HepG2 (cell line): ENCODE measurements at regions not wholly inside any gene's neighbourhood (a gene's known extent, or its start where the extent isn't known, plus 50 kb on each side); places are given as distances from the start of the nearest gene placed in this dataset.

Experiments
- ATAC-seq: fragments of 200-7000 bp; cut with Tn5 transposase; 3 replicates; pipeline ENCODE4 v1.9.1; 2020; ENCODE audit warnings: mild to moderate bottlenecking, moderate library complexity
- BruUV-seq: library from RNA; stranded (reverse); fragments of 400-500 nt; replicated peaks from 2 replicates; lab custom pipeline; 2021; lab: Mats Ljungman, UMichigan
- CTCF ChIA-PET: fragments of 300-600 bp; formaldehyde crosslinking; extraction: SDS; loops from one replicate; lab custom pipeline; 2021; ENCODE audit warnings: low total read pairs, inconsistent platforms, low intra/inter-chr PET ratio; lab: Yijun Ruan, JAX
- POLR2A ChIA-PET: fragments of 350-600 bp; sonication (Branson Sonifier 250); formaldehyde crosslinking; loops from one replicate; lab custom pipeline; 2020; ENCODE audit warnings: antibody characterized with exemption, inconsistent platforms; lab: Yijun Ruan, JAX
- DNase-seq: peaks from one replicate; pipeline ENCODE4 v3.0.0-alpha.2; 2015; ENCODE audit warnings: low spot score
- FAIRE-seq: peaks from 3 replicates; lab custom pipeline; 2011; peaks lifted over from hg19 to GRCh38; lab: Jason Lieb, UNC
- H2AFZ ChIP-seq: one replicate; pipeline ENCODE4 v1.6.1; 2011; ENCODE audit warnings: low read length, inconsistent platforms
- H3K27ac ChIP-seq: fragments of 300-600 bp; 3 replicates; pipeline ENCODE4 v1.8.0; 2011; ENCODE audit warnings: mixed run types, mild to moderate bottlenecking, mixed read lengths, low read length, inconsistent platforms; ENCODE audit not compliant: insufficient read depth; ENCODE audit errors: extremely low read length
- H3K27me3 ChIP-seq, 2 experiments: fragments of 200-600 bp in 1 of 2; 2 replicates in 1 of 2; 3 replicates in 1 of 2; pipeline versions ENCODE4 v1.6.0 to v1.8.0; 2011; ENCODE audit warnings: low read length in 2 of 2, mild to moderate bottlenecking in 2 of 2, moderate library complexity in 2 of 2, inconsistent platforms in 1 of 2; ENCODE audit not compliant: insufficient read depth in 2 of 2, control insufficient read depth in 1 of 2
- H3K36me3 ChIP-seq, 2 experiments: fragments of 200-600 bp in 1 of 2; replicated peaks in 1 of 2; 2 replicates in 1 of 2; 3 replicates in 1 of 2; pipeline versions ENCODE4 v1.5.1 to v1.8.0; 2011; ENCODE audit warnings: low read length in 2 of 2, inconsistent platforms in 1 of 2; ENCODE audit not compliant: insufficient read depth in 2 of 2, control insufficient read depth in 1 of 2
- H3K4me1 ChIP-seq: 2 replicates; pipeline ENCODE4 v1.5.1; 2012; ENCODE audit warnings: low read length, inconsistent platforms; ENCODE audit not compliant: insufficient read depth
- H3K4me2 ChIP-seq: 2 replicates; pipeline ENCODE4 v1.6.0; 2011; ENCODE audit warnings: low read depth, low read length, inconsistent platforms
- H3K4me3 ChIP-seq, 3 experiments: fragments of 200-600 bp in 1 of 3; sonication (generic), shearing (Covaris generic) in 1 of 3; replicated peaks in 1 of 3; 2 replicates each; pipeline ENCODE4 v1.5.1; 2011 to 2016; ENCODE audit warnings: low read length in 3 of 3, inconsistent platforms in 2 of 3, low read depth in 2 of 3, mild to moderate bottlenecking in 2 of 3, control low read depth in 1 of 3, mixed read lengths in 1 of 3; ENCODE audit not compliant: insufficient read depth in 1 of 3
- H3K79me2 ChIP-seq: one replicate; pipeline ENCODE4 v1.6.1; 2011; ENCODE audit warnings: low read length, inconsistent platforms; ENCODE audit not compliant: insufficient read depth
- H3K9ac ChIP-seq: 2 replicates; pipeline ENCODE4 v1.6.0; 2011; ENCODE audit warnings: mild to moderate bottlenecking, low read depth, low read length, inconsistent platforms; ENCODE audit not compliant: insufficient read depth
- H3K9me3 ChIP-seq: 2 replicates; pipeline ENCODE4 v1.5.1; 2012; ENCODE audit warnings: mild to moderate bottlenecking, low read length
- H4K20me1 ChIP-seq: 2 replicates; pipeline ENCODE4 v1.6.0; 2011; ENCODE audit warnings: inconsistent platforms, mild to moderate bottlenecking, low read length, moderate library complexity; ENCODE audit not compliant: insufficient read depth
- ATF3 ChIP-seq: sonication (generic); formaldehyde crosslinking; IDR thresholded peaks from 2 replicates; pipeline ENCODE4 v1.4.0; 2020; ENCODE audit warnings: missing genetic modification reagents
- MAFK ChIP-seq, 2 experiments: IDR thresholded peaks in 1 of 2; conservative IDR thresholded peaks in 1 of 2; 2 replicates each; pipeline ENCODE4 v1.6.1; 2011; ENCODE audit warnings: improper control_type of control experiment in 2 of 2, low read length in 2 of 2
- MED13 ChIP-seq: sonication (generic); formaldehyde crosslinking; IDR thresholded peaks from 2 replicates; pipeline ENCODE4 v1.5.0; 2020; ENCODE audit warnings: missing genetic modification reagents
- MYPOP ChIP-seq: sonication (generic); formaldehyde crosslinking; IDR thresholded peaks from 2 replicates; pipeline ENCODE4 v1.8.1; 2023; ENCODE audit warnings: mild to moderate bottlenecking, moderate library complexity, missing genetic modification reagents
- NONO ChIP-seq, 2 experiments: fragments of 450-650 bp in 1 of 2; sonication (generic) in 1 of 2; formaldehyde crosslinking in 1 of 2; IDR thresholded peaks in 1 of 2; conservative IDR thresholded peaks in 1 of 2; 2 replicates each; pipeline versions ENCODE4 v1.6.1 to v1.8.0; 2017 to 2022; ENCODE audit warnings: mild to moderate bottlenecking in 1 of 2, missing genetic modification reagents in 1 of 2, moderate library complexity in 1 of 2
- SRSF9 ChIP-seq: fragments of 200-400 bp; formaldehyde crosslinking; IDR thresholded peaks from 2 replicates; pipeline ENCODE4 v1.6.1; 2018; ENCODE audit warnings: borderline replicate concordance, mild to moderate bottlenecking, low read depth, low read length; ENCODE audit not compliant: insufficient read depth, poor library complexity, severe bottlenecking
- TERF1 ChIP-seq: sonication (generic); formaldehyde crosslinking; IDR thresholded peaks from 2 replicates; pipeline ENCODE4 v1.8.0; 2022; ENCODE audit warnings: mild to moderate bottlenecking, missing genetic modification reagents, moderate library complexity
- UBTF ChIP-seq: sonication (generic); formaldehyde crosslinking; IDR thresholded peaks from 2 replicates; pipeline ENCODE4 v1.4.0; 2020; ENCODE audit warnings: mild to moderate bottlenecking, missing genetic modification reagents
- ZNF230 ChIP-seq: sonication (generic); formaldehyde crosslinking; IDR thresholded peaks from 2 replicates; pipeline ENCODE4 v1.4.0; 2020; ENCODE audit warnings: mild to moderate bottlenecking, missing genetic modification reagents
- ZNF574 ChIP-seq: sonication (generic); formaldehyde crosslinking; IDR thresholded peaks from 2 replicates; pipeline ENCODE4 v1.4.0; 2020; ENCODE audit warnings: missing genetic modification reagents
- ZNF576 ChIP-seq: sonication (generic); formaldehyde crosslinking; IDR thresholded peaks from 2 replicates; pipeline ENCODE4 v1.4.0; 2020; ENCODE audit warnings: mild to moderate bottlenecking, missing genetic modification reagents
- WGBS: methylation state at CpG from one replicate; pipeline ENCODE4 v1.1.6; 2017; ENCODE audit warnings: low lambda C conversion rate; 5-methylcytosine and 5-hydroxymethylcytosine counted together
- in situ Hi-C: cut with HindIII; loops from 2 replicates; pipeline ENCODE4 v1.10.0; 2017; ENCODE audit warnings: low pct_unique_long_range_greater_than_20kb; ENCODE audit not compliant: extremely low pct_ligation_motif_present
- intact Hi-C: fragments of 100-400 bp; cut with micrococcal nuclease; formaldehyde crosslinking; loops from one replicate; pipeline ENCODE4 v1.10.0; 2022; ENCODE audit not compliant: unreplicated experiment

GRCh38 chr2:239506101-239506857 is 105.5 kb upstream of the HDAC4 start (continued):
- TF ChIP-seq ATF3 (CRISPR knock-in tag): no peak
- TF ChIP-seq SRSF9: no peak
- TF ChIP-seq ZNF230 (CRISPR knock-in tag): no peak
- TF ChIP-seq, all 625 proteins: peak for 0

- no peak overlapping the region for H3K27ac ChIP-seq
- no peaks in the 10 kb centered on the region for H3K79me2 ChIP-seq
- H3K27me3 ChIP-seq: peaks cover 7 to 91% of the 10 kb centered on the region in 2 experiments
- H2AFZ ChIP-seq: no peak overlapping the region
- in situ Hi-C loops (no loop called here), intact Hi-C loops (no loop called here)
- no peak for ATAC-seq
- no peaks in the 10 kb centered on the region for H3K9me3 ChIP-seq
- WGBS: 16% methylated on average over 16 of the region's 16 CpGs
- DNase-seq: no peak
- H3K9ac ChIP-seq: no peak overlapping the region
- H4K20me1 ChIP-seq: no peaks in the 10 kb centered on the region
- ChIA-PET CTCF (no interaction called here), POLR2A (no interaction called here)
- H3K4me2 ChIP-seq: no peak overlapping the region
- FAIRE-seq: no peak
- no peak overlapping the region for H3K4me3 ChIP-seq
- BruUV-seq: no TSS peak
- no peaks in the 10 kb centered on the region for H3K4me1 ChIP-seq
- no peaks in the 10 kb centered on the region for H3K36me3 ChIP-seq
- TF ChIP-seq TERF1 (no peak), ZNF574 (CRISPR knock-in tag) (no peak), ZNF576 (no peak), NONO (IDR thresholded peaks at IDR 0.05) (no peak), NONO (CRISPR knock-in tag; conservative IDR thresholded peaks at IDR 0.05) (no peak), MYPOP (CRISPR knock-in tag) (no peak), UBTF (CRISPR knock-in tag) (no peak), MED13 (no peak), MAFK (conservative IDR thresholded peaks at IDR 0.05 in 1 of 2, IDR thresholded peaks at IDR 0.05 in 1 of 2; ENCODE audit: low read length in 2 of 2) (no peak)
Observed at GRCh38 chr2:239504643-239505235, 103.9 kb upstream of the HDAC4 start.
